ENCODE measurements at regions not wholly inside any gene's neighbourhood (a gene's known extent, or its start where the extent isn't known, plus 50 kb on each side); places are given as distances from the start of the nearest gene placed in this dataset.
"Not testable (repeated sequence)": the region's sequence is repeated elsewhere in the genome, so short reads cannot be mapped to it uniquely, and the experiment has no call there.

- DNase-seq (ENCODE audit: low spot score), result not testable (repeated sequence)
Measured at GRCh38 chr15:24309700-24310099, 365.9 kb upstream of the NPAP1 start.

- DNase-seq (ENCODE audit: low spot score), result peak; percentile 39
Measured at GRCh38 chr15:24311692-24312091, 363.9 kb upstream of the NPAP1 start.

GRCh38 chr15:24316326-24316725, 359.2 kb upstream of the NPAP1 start:
- DNase-seq (ENCODE audit: low spot score), result not testable (repeated sequence)

- peak; percentile 7 for DNase-seq (ENCODE audit: low spot score)
Measured at GRCh38 chr15:24318981-24319380, 356.6 kb upstream of the NPAP1 start.

- not testable (repeated sequence) for DNase-seq (ENCODE audit: low spot score)
Measured at GRCh38 chr15:24324096-24324495, 351.5 kb upstream of the NPAP1 start.

- DNase-seq (ENCODE audit: low spot score), result peak; percentile 73
Measured at GRCh38 chr15:24326513-24326912, 349.1 kb upstream of the NPAP1 start.

GRCh38 chr15:24331964-24332363, 343.6 kb upstream of the NPAP1 start:
- DNase-seq (ENCODE audit: low spot score), result not testable (repeated sequence)

GRCh38 chr15:24341876-24342275, 333.7 kb upstream of the NPAP1 start:
- DNase-seq (ENCODE audit: low spot score), result not testable (repeated sequence)

GRCh38 chr15:24352777-24353176, 322.8 kb upstream of the NPAP1 start:
- peak; percentile 34 for DNase-seq (ENCODE audit: low spot score)

GRCh38 chr15:24381103-24381502, 294.5 kb upstream of the NPAP1 start:
- DNase-seq (ENCODE audit: low spot score), result not testable (repeated sequence)

- not testable (repeated sequence) for DNase-seq (ENCODE audit: low spot score)
Measured at GRCh38 chr15:24385258-24385657, 290.3 kb upstream of the NPAP1 start.

GRCh38 chr15:24394303-24394702, 281.3 kb upstream of the NPAP1 start:
- no peak for DNase-seq (ENCODE audit: low spot score)

- not testable (repeated sequence) for DNase-seq (ENCODE audit: low spot score)
Measured at GRCh38 chr15:24412649-24413048, 262.9 kb upstream of the NPAP1 start.

- not testable (repeated sequence) for DNase-seq (ENCODE audit: low spot score)
Measured at GRCh38 chr15:24426286-24427054, 249.1 kb upstream of the NPAP1 start.

- DNase-seq (ENCODE audit: low spot score), result not testable (repeated sequence)
Measured at GRCh38 chr15:24427055-24427400, 248.5 kb upstream of the NPAP1 start.

GRCh38 chr15:24435075-24435820, 240.3 kb upstream of the NPAP1 start:
- DNase-seq (ENCODE audit: low spot score), result not testable (repeated sequence)

- DNase-seq (ENCODE audit: low spot score), result not testable (repeated sequence)
Measured at GRCh38 chr15:24437270-24437669, 238.3 kb upstream of the NPAP1 start.

GRCh38 chr15:24437735-24438134, 237.8 kb upstream of the NPAP1 start:
- DNase-seq (ENCODE audit: low spot score), result not testable (repeated sequence)

GRCh38 chr15:24477107-24478025, 198.2 kb upstream of the NPAP1 start:
- not testable (repeated sequence) for DNase-seq (ENCODE audit: low spot score)

- peak; percentile 15 for DNase-seq (ENCODE audit: low spot score)
Measured at GRCh38 chr15:24485885-24486567, 189.5 kb upstream of the NPAP1 start.

- DNase-seq (ENCODE audit: low spot score), result not testable (repeated sequence)
Measured at GRCh38 chr15:24488164-24488907, 187.2 kb upstream of the NPAP1 start.

All from kidney tubule cell (primary cell).